HEK293T (cell line): ENCODE measurements at regions not wholly inside any gene's neighbourhood (a gene's known extent, or its start where the extent isn't known, plus 50 kb on each side); places are given as distances from the start of the nearest gene placed in this dataset.

ENCODE experiments used
- BHLHE40 ChIP-seq: fragments of 450-650 bp; IDR thresholded peaks from 2 replicates; pipeline ENCODE4 v1.6.1; 2016; ENCODE audit warnings: mild to moderate bottlenecking, moderate library complexity, borderline replicate concordance
- FOXM1 ChIP-seq: fragments of 450-650 bp; IDR thresholded peaks from 2 replicates; pipeline ENCODE4 v1.6.1; 2017; ENCODE audit warnings: mild to moderate bottlenecking, borderline replicate concordance
- NFRKB ChIP-seq: fragments of 450-650 bp; IDR thresholded peaks from 2 replicates; pipeline ENCODE4 v1.6.1; 2016; ENCODE audit warnings: mild to moderate bottlenecking, moderate library complexity
- SP1 ChIP-seq: fragments of 450-650 bp; IDR thresholded peaks from 2 replicates; pipeline ENCODE4 v1.6.1; 2017
- SUZ12 ChIP-seq: fragments of 450-650 bp; IDR thresholded peaks from 2 replicates; pipeline ENCODE4 v1.6.1; 2016; ENCODE audit warnings: mild to moderate bottlenecking
- TARDBP ChIP-seq: fragments of 450-650 bp; IDR thresholded peaks from 2 replicates; pipeline ENCODE4 v1.6.1; 2016
- TF ChIP-seq, protein P1 (sequence below): fragments of 450-650 bp; IDR thresholded peaks from 2 replicates; pipeline ENCODE4 v1.6.1; 2016

- TF ChIP-seq, protein P1, sequence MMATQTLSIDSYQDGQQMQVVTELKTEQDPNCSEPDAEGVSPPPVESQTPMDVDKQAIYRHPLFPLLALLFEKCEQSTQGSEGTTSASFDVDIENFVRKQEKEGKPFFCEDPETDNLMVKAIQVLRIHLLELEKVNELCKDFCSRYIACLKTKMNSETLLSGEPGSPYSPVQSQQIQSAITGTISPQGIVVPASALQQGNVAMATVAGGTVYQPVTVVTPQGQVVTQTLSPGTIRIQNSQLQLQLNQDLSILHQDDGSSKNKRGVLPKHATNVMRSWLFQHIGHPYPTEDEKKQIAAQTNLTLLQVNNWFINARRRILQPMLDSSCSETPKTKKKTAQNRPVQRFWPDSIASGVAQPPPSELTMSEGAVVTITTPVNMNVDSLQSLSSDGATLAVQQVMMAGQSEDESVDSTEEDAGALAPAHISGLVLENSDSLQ, result no peak
- no peak for TF ChIP-seq BHLHE40
- TF ChIP-seq FOXM1, result no peak
- no peak for TF ChIP-seq NFRKB
- TF ChIP-seq TARDBP, result no peak
- TF ChIP-seq SP1, result no peak
- no peak for TF ChIP-seq SUZ12
Measured at GRCh38 chr5:63535840-63536602, 426.2 kb downstream of the HTR1A start.
